ENCODE measurements at regions not wholly inside any gene's neighbourhood (a gene's known extent, or its start where the extent isn't known, plus 50 kb on each side); places are given as distances from the start of the nearest gene placed in this dataset.

DNA sequence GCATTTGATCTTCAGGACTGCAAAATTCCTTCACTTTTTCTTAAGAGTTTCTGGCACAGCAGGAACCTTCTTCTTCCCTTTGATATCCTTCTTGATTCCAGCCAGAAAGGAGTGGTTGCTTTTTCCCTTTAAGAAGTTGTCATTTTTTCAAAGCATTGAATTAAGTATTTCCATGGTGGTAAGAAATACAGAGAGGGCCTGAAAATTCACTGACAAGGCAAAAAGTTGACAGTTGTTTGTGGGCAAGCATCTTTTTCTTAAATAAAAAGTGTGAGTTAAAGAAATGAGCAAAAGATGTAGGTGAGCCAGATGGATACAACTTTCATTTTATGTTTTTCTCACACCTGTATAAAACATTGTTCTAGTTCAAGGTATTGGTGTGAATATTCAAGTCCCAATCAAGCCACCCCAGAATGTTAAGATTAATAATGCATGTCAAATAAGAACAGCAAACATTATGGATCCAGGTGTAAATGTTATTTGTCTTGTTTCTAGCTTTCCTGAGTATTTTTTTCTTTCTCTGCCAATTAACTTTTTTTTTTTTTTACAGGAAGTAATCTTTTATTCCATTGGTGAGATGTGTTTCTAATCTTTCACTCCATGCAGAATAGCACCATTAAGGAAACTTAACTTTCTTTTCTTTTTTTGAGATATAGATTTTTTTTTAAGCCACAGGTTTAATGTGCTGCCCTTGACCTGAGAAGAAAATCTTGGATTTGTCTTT lies 334.3 kb upstream of the SEMA3A start:
- no peak for TF ChIP-seq CTCF (conservative IDR thresholded peaks at IDR 0.05; ENCODE audit: control insufficient read depth, insufficient read depth, low read depth, low read length)
- no peak for DNase-seq (ENCODE audit: low read depth)
- H3K4me3 ChIP-seq (ENCODE audit: control insufficient read depth, low read depth, low read length) = no peak overlapping the region

GRCh38 chr7:84524714-84525694 lies 330.4 kb upstream of the SEMA3A start:
- DNase-seq (ENCODE audit: low read depth) = peak; percentile 89
- no peak overlapping the region for H3K4me3 ChIP-seq (ENCODE audit: control insufficient read depth, low read depth, low read length)
- no peak for TF ChIP-seq CTCF (conservative IDR thresholded peaks at IDR 0.05; ENCODE audit: control insufficient read depth, insufficient read depth, low read depth, low read length)

DNA sequence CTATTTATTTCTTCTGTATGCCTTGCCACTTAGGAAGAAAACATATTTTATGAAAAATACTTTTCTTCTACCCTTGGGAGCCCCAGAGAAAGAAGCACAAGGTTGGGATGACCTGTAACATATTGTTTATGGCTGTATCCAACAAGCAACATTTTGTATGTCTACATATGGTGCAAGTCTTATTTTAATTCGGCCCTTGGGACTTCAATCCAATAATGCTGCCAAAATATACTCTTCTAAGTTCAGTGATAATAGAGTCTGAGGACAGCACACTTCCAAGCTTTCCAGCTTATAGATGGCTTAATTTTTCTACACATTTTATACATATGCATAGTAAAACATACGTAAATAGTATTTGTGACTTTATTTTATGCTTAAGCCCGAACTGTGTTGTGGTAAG lies 318.5 kb upstream of the SEMA3A start:
- no peak overlapping the region for H3K4me3 ChIP-seq (ENCODE audit: control insufficient read depth, low read depth, low read length)
- peak; percentile 16 for DNase-seq (ENCODE audit: low read depth)
- no peak for TF ChIP-seq CTCF (conservative IDR thresholded peaks at IDR 0.05; ENCODE audit: control insufficient read depth, insufficient read depth, low read depth, low read length)

DNA sequence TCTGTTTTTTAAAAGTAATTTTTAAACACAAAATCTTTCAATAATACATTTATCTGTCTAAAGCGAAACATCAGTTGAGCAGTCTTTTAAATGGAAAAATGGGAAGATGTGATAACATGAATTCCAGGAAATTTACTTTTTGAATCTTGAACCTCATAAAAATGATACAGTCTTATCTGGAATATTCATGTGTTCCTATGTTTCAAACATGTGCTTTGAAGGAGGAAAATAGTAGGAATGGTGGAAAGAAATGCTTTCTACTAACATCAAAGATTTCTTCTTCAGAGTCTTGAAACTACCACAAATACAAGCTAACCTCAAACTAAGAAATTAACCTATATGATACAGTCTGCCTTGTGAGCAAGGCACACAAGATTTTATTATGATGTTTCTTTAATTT lies 317.5 kb upstream of the SEMA3A start:
- H3K4me3 ChIP-seq (ENCODE audit: control insufficient read depth, low read depth, low read length) = no peak overlapping the region
- no peak for DNase-seq (ENCODE audit: low read depth)
- TF ChIP-seq CTCF (conservative IDR thresholded peaks at IDR 0.05; ENCODE audit: control insufficient read depth, insufficient read depth, low read depth, low read length) = no peak

DNA sequence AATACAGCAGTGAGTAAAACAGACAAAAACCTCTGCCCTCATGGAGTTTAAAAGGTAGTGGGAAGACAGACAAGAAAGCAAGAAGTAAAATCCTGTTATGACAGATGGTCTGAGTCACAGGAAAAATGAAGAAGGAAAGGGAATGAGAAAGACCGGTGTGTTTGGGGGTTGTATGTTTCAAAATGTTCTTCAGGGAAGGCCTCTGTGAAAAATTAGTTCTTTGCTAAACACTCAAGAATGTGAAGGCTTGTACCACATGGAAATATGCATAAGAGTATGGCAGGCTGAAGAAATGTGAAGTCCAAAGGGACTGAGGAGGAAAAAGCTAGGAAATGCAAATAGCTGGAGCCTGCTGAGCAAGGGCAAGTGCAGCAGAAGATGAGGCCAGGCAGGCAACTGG lies 315.9 kb upstream of the SEMA3A start:
- no peak overlapping the region for H3K4me3 ChIP-seq (ENCODE audit: control insufficient read depth, low read depth, low read length)
- TF ChIP-seq CTCF (conservative IDR thresholded peaks at IDR 0.05; ENCODE audit: control insufficient read depth, insufficient read depth, low read depth, low read length) = no peak
- peak; percentile 68 for DNase-seq (ENCODE audit: low read depth)

DNA sequence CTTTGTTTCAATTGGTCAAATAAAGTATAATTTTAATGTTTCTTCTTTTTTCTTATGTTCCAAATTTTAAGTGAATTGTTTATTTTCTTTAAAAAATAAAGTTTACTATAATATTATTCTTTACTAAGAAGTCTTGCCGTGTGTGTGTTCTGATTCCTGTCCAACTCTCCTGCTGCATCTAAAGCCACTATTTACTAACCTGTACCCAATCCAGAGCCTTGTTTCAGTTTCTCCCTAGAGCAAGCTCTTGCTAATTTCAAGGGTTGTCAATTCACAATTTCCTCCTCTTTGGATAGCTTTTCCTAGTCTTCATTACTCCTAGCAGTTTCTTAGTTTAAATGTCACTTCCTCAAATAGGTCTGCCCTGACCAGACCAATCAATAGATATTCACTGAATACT lies 314.9 kb upstream of the SEMA3A start:
- DNase-seq (ENCODE audit: low read depth) = no peak
- no peak overlapping the region for H3K4me3 ChIP-seq (ENCODE audit: control insufficient read depth, low read depth, low read length)
- TF ChIP-seq CTCF (conservative IDR thresholded peaks at IDR 0.05; ENCODE audit: control insufficient read depth, insufficient read depth, low read depth, low read length) = no peak

Data from fibroblast of mammary gland (primary cell).